ENCODE measurements at regions not wholly inside any gene's neighbourhood (a gene's known extent, or its start where the extent isn't known, plus 50 kb on each side); places are given as distances from the start of the nearest gene placed in this dataset.
A peak's percentile ranks its signal among the peaks of the same experiment; 100 is the strongest.

GRCh38 chr7:113404245-113404644 is 285.9 kb upstream of the SMIM30 start:
- no peaks in the 10 kb centered on the region for H3K9me3 Mint-ChIP-seq (ENCODE audit: low read depth, unreplicated experiment)
- H3K27me3 Mint-ChIP-seq (ENCODE audit: unreplicated experiment), result no peaks in the 10 kb centered on the region
- intact Hi-C loops (cut with micrococcal nuclease; ENCODE audit: unreplicated experiment), result no loop called here
- DNase-seq, result no peak
- no peak overlapping the region for H3K27ac Mint-ChIP-seq (ENCODE audit: unreplicated experiment)
- TF ChIP-seq, protein P1, sequence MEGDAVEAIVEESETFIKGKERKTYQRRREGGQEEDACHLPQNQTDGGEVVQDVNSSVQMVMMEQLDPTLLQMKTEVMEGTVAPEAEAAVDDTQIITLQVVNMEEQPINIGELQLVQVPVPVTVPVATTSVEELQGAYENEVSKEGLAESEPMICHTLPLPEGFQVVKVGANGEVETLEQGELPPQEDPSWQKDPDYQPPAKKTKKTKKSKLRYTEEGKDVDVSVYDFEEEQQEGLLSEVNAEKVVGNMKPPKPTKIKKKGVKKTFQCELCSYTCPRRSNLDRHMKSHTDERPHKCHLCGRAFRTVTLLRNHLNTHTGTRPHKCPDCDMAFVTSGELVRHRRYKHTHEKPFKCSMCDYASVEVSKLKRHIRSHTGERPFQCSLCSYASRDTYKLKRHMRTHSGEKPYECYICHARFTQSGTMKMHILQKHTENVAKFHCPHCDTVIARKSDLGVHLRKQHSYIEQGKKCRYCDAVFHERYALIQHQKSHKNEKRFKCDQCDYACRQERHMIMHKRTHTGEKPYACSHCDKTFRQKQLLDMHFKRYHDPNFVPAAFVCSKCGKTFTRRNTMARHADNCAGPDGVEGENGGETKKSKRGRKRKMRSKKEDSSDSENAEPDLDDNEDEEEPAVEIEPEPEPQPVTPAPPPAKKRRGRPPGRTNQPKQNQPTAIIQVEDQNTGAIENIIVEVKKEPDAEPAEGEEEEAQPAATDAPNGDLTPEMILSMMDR (IDR thresholded peaks at IDR 0.05; ENCODE audit: unreplicated experiment), result peak; percentile 13
- no peaks in the 10 kb centered on the region for H3K4me1 Mint-ChIP-seq (ENCODE audit: low read depth, unreplicated experiment)
- CTCF ChIA-PET, result no interaction called here
- no peaks in the 10 kb centered on the region for H3K36me3 Mint-ChIP-seq (ENCODE audit: insufficient read depth, unreplicated experiment)
- BruUV-seq (replicated peaks), result no TSS peak
- no peak overlapping the region for H3K4me3 Mint-ChIP-seq (ENCODE audit: low read depth, unreplicated experiment)

- H3K36me3 Mint-ChIP-seq (ENCODE audit: insufficient read depth, unreplicated experiment), result no peaks in the 10 kb centered on the region
- H3K4me3 Mint-ChIP-seq (ENCODE audit: low read depth, unreplicated experiment), result no peak overlapping the region
- H3K27ac Mint-ChIP-seq (ENCODE audit: unreplicated experiment), result no peak overlapping the region
- peaks cover 3% of the 10 kb centered on the region for H3K9me3 Mint-ChIP-seq (ENCODE audit: low read depth, unreplicated experiment)
- DNase-seq, result no peak
- BruUV-seq (replicated peaks), result no TSS peak
- CTCF ChIA-PET, result no interaction called here
- intact Hi-C loops (cut with micrococcal nuclease; ENCODE audit: unreplicated experiment), result no loop called here
- H3K27me3 Mint-ChIP-seq (ENCODE audit: unreplicated experiment), result no peaks in the 10 kb centered on the region
- TF ChIP-seq, protein P1 (IDR thresholded peaks at IDR 0.05; ENCODE audit: unreplicated experiment), result no peak
- H3K4me1 Mint-ChIP-seq (ENCODE audit: low read depth, unreplicated experiment), result no peaks in the 10 kb centered on the region
Measured at GRCh38 chr7:113402482-113402881, 284.1 kb upstream of the SMIM30 start.

GRCh38 chr7:113402005-113402404 is 283.7 kb upstream of the SMIM30 start:
- Mint-ChIP-seq H3K4me1 (ENCODE audit: low read depth, unreplicated experiment) (no peaks in the 10 kb centered on the region), H3K9me3 (ENCODE audit: low read depth, unreplicated experiment) (peaks cover 3% of the 10 kb centered on the region), H3K27ac (ENCODE audit: unreplicated experiment) (no peak overlapping the region), H3K36me3 (ENCODE audit: insufficient read depth, unreplicated experiment) (no peaks in the 10 kb centered on the region), H3K27me3 (ENCODE audit: unreplicated experiment) (no peaks in the 10 kb centered on the region), H3K4me3 (ENCODE audit: low read depth, unreplicated experiment) (no peak overlapping the region)
- TF ChIP-seq, protein P1 (IDR thresholded peaks at IDR 0.05; ENCODE audit: unreplicated experiment), result no peak
- DNase-seq, result no peak
- no TSS peak for BruUV-seq (replicated peaks)
- intact Hi-C loops (cut with micrococcal nuclease; ENCODE audit: unreplicated experiment), result no loop called here
- CTCF ChIA-PET, result no interaction called here

DNA sequence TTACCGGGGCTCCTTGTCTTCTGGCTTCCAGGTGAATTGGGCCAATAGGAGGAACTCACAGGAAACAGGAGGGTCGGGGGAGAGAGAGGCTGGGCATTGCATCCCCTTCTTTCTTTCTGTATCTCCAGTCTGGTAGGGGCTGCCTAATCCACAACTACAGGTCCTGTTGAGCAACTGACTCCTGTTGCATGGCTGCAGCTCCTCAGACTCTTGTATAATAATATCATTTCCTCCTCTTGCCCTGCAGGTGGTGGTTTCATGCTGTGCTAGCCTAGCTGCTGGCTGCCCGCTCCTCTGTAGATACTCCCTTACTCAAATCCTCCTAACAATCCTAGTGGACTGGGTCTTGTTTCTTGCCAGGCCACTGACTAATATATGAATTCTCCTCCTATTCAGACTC is 276.5 kb upstream of the SMIM30 start:
- TF ChIP-seq, protein P1 (IDR thresholded peaks at IDR 0.05; ENCODE audit: unreplicated experiment), result no peak
- H3K27ac Mint-ChIP-seq (ENCODE audit: unreplicated experiment), result no peak overlapping the region
- intact Hi-C loops (cut with micrococcal nuclease; ENCODE audit: unreplicated experiment), result no loop called here
- H3K4me3 Mint-ChIP-seq (ENCODE audit: low read depth, unreplicated experiment), result no peak overlapping the region
- peaks cover 16% of the 10 kb centered on the region for H3K9me3 Mint-ChIP-seq (ENCODE audit: low read depth, unreplicated experiment)
- no peaks in the 10 kb centered on the region for H3K27me3 Mint-ChIP-seq (ENCODE audit: unreplicated experiment)
- CTCF ChIA-PET, result interaction anchor here (0.5 kb wide), 1 partner anchor 779 kb away, joined by 3 read pairs; no protein-coding TSS in a partner anchor
- DNase-seq, result no peak
- no peaks in the 10 kb centered on the region for H3K4me1 Mint-ChIP-seq (ENCODE audit: low read depth, unreplicated experiment)
- no peaks in the 10 kb centered on the region for H3K36me3 Mint-ChIP-seq (ENCODE audit: insufficient read depth, unreplicated experiment)
- no TSS peak for BruUV-seq (replicated peaks)

Data from Calu3 (cell line).